A673 (cell line): ENCODE measurements at regions not wholly inside any gene's neighbourhood (a gene's known extent, or its start where the extent isn't known, plus 50 kb on each side); places are given as distances from the start of the nearest gene placed in this dataset.

ENCODE experiments used
- CTCF ChIP-seq: fragments of 300-800, 200-600 bp; sonication (generic); conservative IDR thresholded peaks from 2 replicates; pipeline ENCODE4 v1.5.1; 2017; ENCODE audit warnings: low read depth, mild to moderate bottlenecking, antibody characterized with exemption, low read length, moderate library complexity, mixed read lengths
- EZH2 ChIP-seq: fragments of 200-600 bp; sonication (generic); IDR thresholded peaks from 2 replicates; pipeline ENCODE4 v1.6.1; 2017; ENCODE audit warnings: borderline replicate concordance, low read depth, mild to moderate bottlenecking, mixed read lengths, antibody characterized with exemption, low read length; ENCODE audit not compliant: poor library complexity, severe bottlenecking

- TF ChIP-seq CTCF, result no peak
- no peak for TF ChIP-seq EZH2
These were observed 628.1 kb downstream of the PLPP3 start for GRCh38 chr1:55951291-55951690.
